Ishikawa (cell line): ENCODE measurements at regions not wholly inside any gene's neighbourhood (a gene's known extent, or its start where the extent isn't known, plus 50 kb on each side); places are given as distances from the start of the nearest gene placed in this dataset.

ENCODE experiments used
- CEBPB ChIP-seq: IDR thresholded peaks from 2 replicates; pipeline ENCODE4 v1.6.1; 2012
- CREB1 ChIP-seq: IDR thresholded peaks from 2 replicates; pipeline ENCODE4 v1.6.1; 2012; ENCODE audit warnings: low read depth
- EGR1 ChIP-seq: IDR thresholded peaks from 2 replicates; pipeline ENCODE4 v1.6.1; 2012
- EP300 ChIP-seq: IDR thresholded peaks from 2 replicates; pipeline ENCODE4 v1.6.1; 2012; ENCODE audit warnings: borderline replicate concordance
- RAD21 ChIP-seq: IDR thresholded peaks from 2 replicates; pipeline ENCODE4 v1.6.1; 2012; ENCODE audit warnings: low read depth
- USF1 ChIP-seq: IDR thresholded peaks from 2 replicates; pipeline ENCODE4 v1.6.1; 2012
- YY1 ChIP-seq: IDR thresholded peaks from 2 replicates; pipeline ENCODE4 v1.6.1; 2012; ENCODE audit warnings: low read depth
- TF ChIP-seq, protein P1 (sequence below): IDR thresholded peaks from 2 replicates; pipeline ENCODE4 v1.6.1; 2012; ENCODE audit warnings: low read depth, mild to moderate bottlenecking

DNA sequence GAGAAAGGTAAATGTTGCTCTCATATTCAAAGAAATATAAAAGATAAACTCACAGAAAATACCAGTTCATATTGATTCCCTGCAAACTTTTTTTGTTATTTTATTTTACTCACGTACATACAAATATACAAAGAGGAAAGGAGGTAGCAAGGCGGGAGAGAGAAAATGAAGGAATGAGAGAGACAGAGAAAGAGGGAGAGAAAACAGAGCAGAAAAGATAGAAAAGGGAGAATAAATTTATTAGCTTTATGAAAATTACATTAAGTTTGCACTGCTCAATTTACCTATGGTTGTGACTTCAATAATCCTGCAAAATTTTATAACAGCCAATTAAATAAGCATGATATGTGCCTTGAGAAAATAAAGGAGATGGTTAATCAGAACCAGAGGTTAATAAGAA lies 274.7 kb upstream of the CITED2 start:
- TF ChIP-seq CEBPB (no peak), CREB1 (no peak), EGR1 (no peak), EP300 (no peak), RAD21 (no peak), USF1 (no peak), YY1 (no peak)
- TF ChIP-seq, protein P1, sequence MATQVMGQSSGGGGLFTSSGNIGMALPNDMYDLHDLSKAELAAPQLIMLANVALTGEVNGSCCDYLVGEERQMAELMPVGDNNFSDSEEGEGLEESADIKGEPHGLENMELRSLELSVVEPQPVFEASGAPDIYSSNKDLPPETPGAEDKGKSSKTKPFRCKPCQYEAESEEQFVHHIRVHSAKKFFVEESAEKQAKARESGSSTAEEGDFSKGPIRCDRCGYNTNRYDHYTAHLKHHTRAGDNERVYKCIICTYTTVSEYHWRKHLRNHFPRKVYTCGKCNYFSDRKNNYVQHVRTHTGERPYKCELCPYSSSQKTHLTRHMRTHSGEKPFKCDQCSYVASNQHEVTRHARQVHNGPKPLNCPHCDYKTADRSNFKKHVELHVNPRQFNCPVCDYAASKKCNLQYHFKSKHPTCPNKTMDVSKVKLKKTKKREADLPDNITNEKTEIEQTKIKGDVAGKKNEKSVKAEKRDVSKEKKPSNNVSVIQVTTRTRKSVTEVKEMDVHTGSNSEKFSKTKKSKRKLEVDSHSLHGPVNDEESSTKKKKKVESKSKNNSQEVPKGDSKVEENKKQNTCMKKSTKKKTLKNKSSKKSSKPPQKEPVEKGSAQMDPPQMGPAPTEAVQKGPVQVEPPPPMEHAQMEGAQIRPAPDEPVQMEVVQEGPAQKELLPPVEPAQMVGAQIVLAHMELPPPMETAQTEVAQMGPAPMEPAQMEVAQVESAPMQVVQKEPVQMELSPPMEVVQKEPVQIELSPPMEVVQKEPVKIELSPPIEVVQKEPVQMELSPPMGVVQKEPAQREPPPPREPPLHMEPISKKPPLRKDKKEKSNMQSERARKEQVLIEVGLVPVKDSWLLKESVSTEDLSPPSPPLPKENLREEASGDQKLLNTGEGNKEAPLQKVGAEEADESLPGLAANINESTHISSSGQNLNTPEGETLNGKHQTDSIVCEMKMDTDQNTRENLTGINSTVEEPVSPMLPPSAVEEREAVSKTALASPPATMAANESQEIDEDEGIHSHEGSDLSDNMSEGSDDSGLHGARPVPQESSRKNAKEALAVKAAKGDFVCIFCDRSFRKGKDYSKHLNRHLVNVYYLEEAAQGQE = no peak
